ENCODE measurements at regions not wholly inside any gene's neighbourhood (a gene's known extent, or its start where the extent isn't known, plus 50 kb on each side); places are given as distances from the start of the nearest gene placed in this dataset.

- TF ChIP-seq CTCF (IDR thresholded peaks at IDR 0.05), result no peak
- no peak for TF ChIP-seq EP300 (IDR thresholded peaks at IDR 0.05)
- no peak for TF ChIP-seq POLR2A (IDR thresholded peaks at IDR 0.05)
- TF ChIP-seq POLR2AphosphoS5 (IDR thresholded peaks at IDR 0.05), result no peak
- Histone ChIP-seq H3K9me3 (no peaks in the 10 kb centered on the region), H3K36me3 (no peaks in the 10 kb centered on the region), H3K4me3 (no peak overlapping the region), H3K4me1 (peaks cover 7 to 34% (median 28%) of the 10 kb centered on the region in 3 donors), H3K27me3 (no peaks in the 10 kb centered on the region), H3K27ac (peak overlapping the region; percentile 20 to 55 (median 35))
- WGBS, 2 donors (ENCODE audit: low coverage in 1 of 2), result 41 to 44% methylated on average over 5 to 7 of the region's 7 CpGs
- no peak for ATAC-seq
Observed at GRCh38 chr15:35626571-35627318, 80.8 kb upstream of the DPH6 start.

- no peaks in the 10 kb centered on the region for H3K9me3 ChIP-seq
- no peak for ATAC-seq
- H3K27me3 ChIP-seq, result no peaks in the 10 kb centered on the region
- peaks cover 7 to 31% (median 28%) of the 10 kb centered on the region in 3 donors for H3K4me1 ChIP-seq
- TF ChIP-seq POLR2A (IDR thresholded peaks at IDR 0.05) (no peak), CTCF (IDR thresholded peaks at IDR 0.05) (no peak), POLR2AphosphoS5 (IDR thresholded peaks at IDR 0.05) (no peak), EP300 (IDR thresholded peaks at IDR 0.05) (no peak)
- WGBS, 2 donors (ENCODE audit: low coverage in 1 of 2), result 96 to 100% methylated on average over 2 of the region's 2 CpGs
- H3K27ac ChIP-seq, result no peak overlapping the region
- H3K36me3 ChIP-seq, result no peaks in the 10 kb centered on the region
- H3K4me3 ChIP-seq, result no peak overlapping the region
Observed at GRCh38 chr15:35627696-35628095, 81.7 kb upstream of the DPH6 start.

GRCh38 chr15:35629766-35630165 is 83.8 kb upstream of the DPH6 start:
- 64 to 77% methylated on average over 3 of the region's 3 CpGs for WGBS, 2 donors (ENCODE audit: low coverage in 1 of 2)
- H3K4me3 ChIP-seq, result no peak overlapping the region
- TF ChIP-seq POLR2A (IDR thresholded peaks at IDR 0.05) (no peak), POLR2AphosphoS5 (IDR thresholded peaks at IDR 0.05) (no peak), CTCF (IDR thresholded peaks at IDR 0.05) (no peak), EP300 (IDR thresholded peaks at IDR 0.05) (no peak)

GRCh38 chr15:35630532-35630931 is 84.6 kb upstream of the DPH6 start:
- peak; percentile 74 for ATAC-seq

More at GRCh38 chr15:35629766-35630165, 83.8 kb upstream of the DPH6 start:
- no peaks in the 10 kb centered on the region for H3K36me3 ChIP-seq
- ATAC-seq, result no peak
- no peaks in the 10 kb centered on the region for H3K9me3 ChIP-seq
- H3K27ac ChIP-seq, result no peak overlapping the region
- H3K27me3 ChIP-seq, result no peaks in the 10 kb centered on the region
- peaks cover 7 to 27% (median 24%) of the 10 kb centered on the region in 3 donors for H3K4me1 ChIP-seq

GRCh38 chr15:35630985-35631384 is 85.0 kb upstream of the DPH6 start:
- Histone ChIP-seq H3K4me3 (no peak overlapping the region), H3K36me3 (no peaks in the 10 kb centered on the region), H3K27me3 (no peaks in the 10 kb centered on the region), H3K9me3 (no peaks in the 10 kb centered on the region), H3K4me1 (peaks cover 7 to 14% (median 12%) of the 10 kb centered on the region in 3 donors), H3K27ac (no peak overlapping the region)
- ATAC-seq, result no peak
- WGBS, 2 donors (ENCODE audit: low coverage in 1 of 2), result 88 to 89% methylated on average over 1 to 3 of the region's 3 CpGs
- TF ChIP-seq POLR2A (IDR thresholded peaks at IDR 0.05), result no peak
- no peak for TF ChIP-seq POLR2AphosphoS5 (IDR thresholded peaks at IDR 0.05)
- TF ChIP-seq CTCF (IDR thresholded peaks at IDR 0.05), result no peak

More at GRCh38 chr15:35630532-35630931, 84.6 kb upstream of the DPH6 start:
- Histone ChIP-seq H3K27ac (no peak overlapping the region), H3K4me3 (no peak overlapping the region), H3K27me3 (no peaks in the 10 kb centered on the region), H3K9me3 (no peaks in the 10 kb centered on the region), H3K4me1 (peaks cover 7 to 19% (median 16%) of the 10 kb centered on the region in 3 donors), H3K36me3 (no peaks in the 10 kb centered on the region)
- TF ChIP-seq POLR2AphosphoS5 (IDR thresholded peaks at IDR 0.05), result peak; percentile 19
- no peak for TF ChIP-seq EP300 (IDR thresholded peaks at IDR 0.05)
- WGBS, 2 donors (ENCODE audit: low coverage in 1 of 2), result 56% methylated on average over 3 of the region's 3 CpGs; no CpG with 5 or more reads in 1 of the 2 donors

All from gastroesophageal sphincter (tissue), 4 donors.